HEK293T (cell line): ENCODE measurements at regions not wholly inside any gene's neighbourhood (a gene's known extent, or its start where the extent isn't known, plus 50 kb on each side); places are given as distances from the start of the nearest gene placed in this dataset.
A peak's percentile ranks its signal among the peaks of the same experiment; 100 is the strongest.
"Not testable (repeated sequence)": the region's sequence is repeated elsewhere in the genome, so short reads cannot be mapped to it uniquely, and the experiment has no call there.

Experiments
- CTCF ChIA-PET: fragments of 350-600 bp; formaldehyde crosslinking; extraction: SDS; loops from one replicate; lab custom pipeline; 2021; ENCODE audit warnings: antibody characterized with exemption, inconsistent platforms; lab: Yijun Ruan, JAX
- POLR2A ChIA-PET: fragments of 350-600 bp; formaldehyde crosslinking; extraction: SDS; loops from one replicate; lab custom pipeline; 2020; ENCODE audit warnings: antibody characterized with exemption, inconsistent platforms; lab: Yijun Ruan, JAX
- DNase-seq: peaks from one replicate; pipeline ENCODE4 v3.0.0; 2012; ENCODE audit warnings: mixed read lengths; ENCODE audit errors: extremely low spot score
- ARNT ChIP-seq: fragments of 450-650 bp; IDR thresholded peaks from 2 replicates; pipeline ENCODE4 v1.6.1; 2017; ENCODE audit warnings: mild to moderate bottlenecking
- BHLHE40 ChIP-seq: fragments of 450-650 bp; IDR thresholded peaks from 2 replicates; pipeline ENCODE4 v1.6.1; 2016; ENCODE audit warnings: mild to moderate bottlenecking, moderate library complexity, borderline replicate concordance
- CTBP1 ChIP-seq: fragments of 450-650 bp; IDR thresholded peaks from 2 replicates; pipeline ENCODE4 v1.6.1; 2016; ENCODE audit warnings: borderline replicate concordance
- ELF4 ChIP-seq: fragments of 450-650 bp; IDR thresholded peaks from 2 replicates; pipeline ENCODE4 v1.6.1; 2017; ENCODE audit warnings: antibody characterized with exemption
- FOXA1 ChIP-seq: fragments of 450-650 bp; IDR thresholded peaks from 2 replicates; pipeline ENCODE4 v1.6.1; 2016; ENCODE audit warnings: mild to moderate bottlenecking
- FOXK2 ChIP-seq: fragments of 450-650 bp; IDR thresholded peaks from 2 replicates; pipeline ENCODE4 v1.6.1; 2016; ENCODE audit warnings: mild to moderate bottlenecking
- FOXM1 ChIP-seq: fragments of 450-650 bp; IDR thresholded peaks from 2 replicates; pipeline ENCODE4 v1.6.1; 2017; ENCODE audit warnings: mild to moderate bottlenecking, borderline replicate concordance
- HDGF ChIP-seq: fragments of 450-650 bp; IDR thresholded peaks from 2 replicates; pipeline ENCODE4 v1.6.1; 2017; ENCODE audit warnings: antibody characterized with exemption, borderline replicate concordance
- L3MBTL2 ChIP-seq: fragments of 450-650 bp; conservative IDR thresholded peaks from 2 replicates; pipeline ENCODE4 v1.6.1; 2016; ENCODE audit warnings: mild to moderate bottlenecking
- LEF1 ChIP-seq: fragments of 450-650 bp; IDR thresholded peaks from 2 replicates; pipeline ENCODE4 v1.6.1; 2017; ENCODE audit warnings: mild to moderate bottlenecking, borderline replicate concordance
- NFRKB ChIP-seq: fragments of 450-650 bp; IDR thresholded peaks from 2 replicates; pipeline ENCODE4 v1.6.1; 2016; ENCODE audit warnings: mild to moderate bottlenecking, moderate library complexity
- SP1 ChIP-seq: fragments of 450-650 bp; IDR thresholded peaks from 2 replicates; pipeline ENCODE4 v1.6.1; 2017
- SUZ12 ChIP-seq: fragments of 450-650 bp; IDR thresholded peaks from 2 replicates; pipeline ENCODE4 v1.6.1; 2016; ENCODE audit warnings: mild to moderate bottlenecking
- TARDBP ChIP-seq: fragments of 450-650 bp; IDR thresholded peaks from 2 replicates; pipeline ENCODE4 v1.6.1; 2016
- ZNF384 ChIP-seq: fragments of 450-650 bp; IDR thresholded peaks from 2 replicates; pipeline ENCODE4 v1.6.1; 2016
- TF ChIP-seq, protein P1 (sequence below): fragments of 450-650 bp; IDR thresholded peaks from 2 replicates; pipeline ENCODE4 v1.6.1; 2016

DNA sequence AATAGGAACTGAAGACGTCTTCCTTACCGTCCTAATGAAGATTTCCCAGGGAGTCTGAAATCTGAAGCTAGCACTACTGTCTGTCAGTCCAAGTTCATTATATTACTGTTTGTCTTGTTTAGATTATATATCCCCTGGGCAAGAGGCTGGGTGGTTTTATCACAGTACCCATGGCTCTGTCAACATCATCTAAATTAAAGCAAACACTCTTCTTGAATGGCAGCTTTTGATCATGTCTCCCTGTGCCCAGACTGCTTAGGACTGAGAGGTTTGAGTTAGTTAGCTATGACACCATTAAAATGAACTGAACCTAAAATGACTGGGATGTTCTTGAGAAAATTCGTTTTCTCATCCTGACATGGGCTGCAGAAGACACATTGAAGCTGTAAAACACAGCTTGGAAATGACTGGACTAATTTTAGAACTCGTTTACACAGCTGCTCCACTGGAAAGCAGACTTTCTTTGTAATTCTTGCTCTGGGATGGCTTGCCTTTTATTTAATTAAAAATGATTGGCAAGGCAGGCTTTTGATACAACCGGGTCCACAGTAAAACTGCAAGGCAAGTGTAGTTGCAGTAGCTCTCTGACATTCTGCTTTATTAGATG lies 243.5 kb downstream of the MFSD1 start:
- POLR2A ChIA-PET, result no interaction called here
- no peak for DNase-seq
- TF ChIP-seq, protein P1, sequence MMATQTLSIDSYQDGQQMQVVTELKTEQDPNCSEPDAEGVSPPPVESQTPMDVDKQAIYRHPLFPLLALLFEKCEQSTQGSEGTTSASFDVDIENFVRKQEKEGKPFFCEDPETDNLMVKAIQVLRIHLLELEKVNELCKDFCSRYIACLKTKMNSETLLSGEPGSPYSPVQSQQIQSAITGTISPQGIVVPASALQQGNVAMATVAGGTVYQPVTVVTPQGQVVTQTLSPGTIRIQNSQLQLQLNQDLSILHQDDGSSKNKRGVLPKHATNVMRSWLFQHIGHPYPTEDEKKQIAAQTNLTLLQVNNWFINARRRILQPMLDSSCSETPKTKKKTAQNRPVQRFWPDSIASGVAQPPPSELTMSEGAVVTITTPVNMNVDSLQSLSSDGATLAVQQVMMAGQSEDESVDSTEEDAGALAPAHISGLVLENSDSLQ, result peak; percentile 64
- TF ChIP-seq ZNF384, result no peak
- CTCF ChIA-PET, result no interaction called here

DNA sequence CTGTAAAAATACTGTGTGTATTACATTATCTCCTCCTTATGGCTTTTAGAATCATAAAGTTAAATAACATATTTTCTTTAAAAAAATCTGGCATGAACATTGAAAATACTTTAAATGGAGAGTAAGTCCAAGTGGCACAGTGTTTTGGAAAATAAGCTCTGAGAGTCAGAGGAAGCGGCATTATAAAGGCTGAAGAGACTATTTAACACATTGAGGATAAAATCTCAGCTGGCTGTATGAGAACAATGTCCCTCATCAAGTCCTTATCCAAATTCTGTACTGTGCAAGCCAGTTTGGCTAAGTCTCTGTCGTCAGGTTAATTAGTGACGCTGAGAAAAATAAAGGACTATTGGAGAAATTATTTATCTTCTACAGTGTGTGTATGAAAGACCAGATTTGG lies 245.5 kb downstream of the MFSD1 start:
- TF ChIP-seq ZNF384 (no peak), ELF4 (no peak), ARNT (no peak), SP1 (no peak), CTBP1 (no peak), BHLHE40 (no peak), LEF1 (no peak), FOXK2 (no peak), NFRKB (no peak), L3MBTL2 (no peak), TARDBP (no peak), FOXA1 (no peak), SUZ12 (no peak), FOXM1 (no peak), HDGF (no peak)
- TF ChIP-seq, protein P1, result no peak
- DNase-seq, result no peak
- ChIA-PET POLR2A (no interaction called here), CTCF (no interaction called here)

DNA sequence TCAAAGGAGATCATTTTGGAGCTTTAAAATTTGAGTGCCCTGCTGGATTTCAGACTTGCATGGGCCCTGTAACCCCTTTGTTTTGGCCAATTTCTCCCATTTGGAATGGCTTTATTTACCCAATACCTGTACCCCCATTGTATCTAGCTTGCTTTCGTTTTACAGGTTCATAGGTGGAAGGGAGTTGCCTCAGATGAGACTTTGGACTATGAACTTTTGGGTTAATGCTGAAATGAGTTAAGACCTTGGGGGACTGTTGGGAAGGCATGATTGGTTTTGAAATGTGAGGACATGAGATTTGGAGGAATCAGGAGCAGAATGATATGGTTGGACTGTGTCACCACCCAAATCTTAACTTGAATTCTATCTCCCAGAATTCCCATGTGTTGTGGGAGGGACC lies 250.6 kb downstream of the MFSD1 start:
- POLR2A ChIA-PET, CTCF ChIA-PET, DNase-seq: not testable (repeated sequence)

DNA sequence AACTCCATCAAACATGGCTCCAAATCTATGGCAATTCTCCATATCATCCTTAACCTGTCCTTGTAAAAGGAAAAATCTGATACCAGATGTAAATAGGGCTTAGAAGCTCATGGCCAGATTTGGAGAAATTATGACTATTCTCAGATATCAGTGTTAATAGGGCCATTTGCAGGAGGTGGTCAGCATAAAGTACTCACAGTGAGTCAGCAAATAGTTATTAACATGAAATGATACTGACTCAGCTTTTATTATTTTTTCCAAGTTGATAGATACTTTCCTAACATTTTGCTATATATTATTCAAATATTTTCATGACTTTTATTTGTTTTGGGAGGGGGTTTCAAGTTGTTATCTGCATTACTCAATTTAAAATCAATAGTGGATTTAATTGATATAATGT lies 255.8 kb downstream of the MFSD1 start:
- no peak for DNase-seq
- CTCF ChIA-PET, result no interaction called here
- POLR2A ChIA-PET, result no interaction called here
- no peak for TF ChIP-seq FOXK2
- no peak for TF ChIP-seq SUZ12
- no peak for TF ChIP-seq LEF1
- TF ChIP-seq BHLHE40, result no peak
- no peak for TF ChIP-seq HDGF
- no peak for TF ChIP-seq CTBP1
- TF ChIP-seq FOXM1, result no peak
- no peak for TF ChIP-seq TARDBP
- TF ChIP-seq L3MBTL2, result no peak
- TF ChIP-seq ARNT, result no peak
- TF ChIP-seq ZNF384, result no peak

DNA sequence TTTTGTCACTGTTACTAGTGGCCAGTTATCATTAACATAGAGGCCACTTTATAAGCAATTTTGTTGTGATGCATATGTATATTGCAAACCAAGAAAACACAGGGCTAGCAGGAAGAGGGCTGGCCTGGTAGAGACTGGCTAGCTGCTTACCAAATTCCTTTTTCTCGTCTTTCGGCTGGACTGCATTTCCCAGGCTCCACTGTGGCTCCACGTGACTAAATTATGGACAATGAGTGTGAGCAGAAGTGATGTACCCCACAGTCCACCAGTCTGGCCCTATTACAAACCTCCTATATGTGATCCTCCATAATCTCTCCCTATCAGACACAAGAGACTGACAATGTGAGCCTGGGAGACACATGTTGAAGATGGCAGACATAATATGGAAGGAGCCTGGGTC lies 257.0 kb downstream of the MFSD1 start:
- DNase-seq, result no peak
- ChIA-PET POLR2A (no interaction called here), CTCF (no interaction called here)
- TF ChIP-seq CTBP1 (no peak), SUZ12 (no peak), ELF4 (no peak), FOXA1 (no peak), TARDBP (no peak), ARNT (no peak), LEF1 (no peak), ZNF384 (no peak), FOXK2 (no peak), HDGF (no peak), BHLHE40 (no peak), L3MBTL2 (no peak), SP1 (no peak), NFRKB (no peak), FOXM1 (no peak)
- TF ChIP-seq, protein P1, result no peak

DNA sequence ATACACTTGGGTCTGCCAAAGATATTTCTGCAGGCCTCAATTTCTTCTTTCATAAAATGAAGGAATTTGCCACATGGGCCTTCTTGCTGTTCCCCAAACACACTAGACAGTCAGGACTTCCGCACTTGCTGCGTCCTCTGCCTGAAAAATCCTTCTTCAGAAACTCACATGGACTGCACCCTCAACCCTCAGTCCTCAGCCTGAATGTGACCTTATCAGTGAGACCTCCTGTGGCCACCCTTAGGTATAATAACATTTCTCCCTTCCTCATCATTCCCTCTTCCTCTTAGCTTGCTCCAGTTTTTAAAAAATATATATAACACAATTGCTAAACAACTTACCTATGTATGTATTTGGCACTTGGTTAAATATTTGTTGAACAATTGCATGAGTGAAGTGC lies 257.5 kb downstream of the MFSD1 start:
- no peak for DNase-seq
- ChIA-PET POLR2A (no interaction called here), CTCF (no interaction called here)
- TF ChIP-seq BHLHE40 (no peak), FOXA1 (no peak), ARNT (no peak), ZNF384 (no peak), SP1 (no peak), HDGF (no peak), TARDBP (no peak), ELF4 (no peak), FOXM1 (no peak), FOXK2 (no peak), CTBP1 (no peak)
- TF ChIP-seq, protein P1, result no peak
